Stimulated activated effector memory CD8-positive, alpha-beta T cell treated with anti-CD3 and anti-CD28 coated beads, Interleukin-12 subunit alpha, Interleukin-12 subunit beta, amount 100 ng/mL, for 72 hours (primary cell): ENCODE measurements at regions not wholly inside any gene's neighbourhood (a gene's known extent, or its start where the extent isn't known, plus 50 kb on each side); places are given as distances from the start of the nearest gene placed in this dataset.

Experiments
- ATAC-seq: fragments of 150-1000 bp; cut with Tn5 transposase; 2 replicates; pipeline ENCODE4 v1.10.0; 2021
- DNase-seq, 2 donors: peaks; one replicate each; pipeline ENCODE4 v3.0.0; 2021 to 2022; ENCODE audit warnings: low spot score in 2 of 2
- H3K27ac Mint-ChIP-seq: one replicate; pipeline ENCODE4 v1.8.0; 2022; ENCODE audit warnings: mild to moderate bottlenecking, mixed read lengths
- H3K36me3 Mint-ChIP-seq: one replicate; pipeline ENCODE4 v1.8.0; 2022; ENCODE audit warnings: mild to moderate bottlenecking, mixed read lengths
- H3K4me1 Mint-ChIP-seq: one replicate; pipeline ENCODE4 v1.8.0; 2022; ENCODE audit warnings: mixed read lengths
- H3K4me3 Mint-ChIP-seq: one replicate; pipeline ENCODE4 v1.8.0; 2022; ENCODE audit warnings: mild to moderate bottlenecking, mixed read lengths
- H3K9me3 Mint-ChIP-seq: one replicate; pipeline ENCODE4 v1.8.0; 2022; ENCODE audit warnings: mixed read lengths

GRCh38 chr11:131207901-131208300, 162.5 kb upstream of the NTM start:
- Mint-ChIP-seq H3K4me1 (no peaks in the 10 kb centered on the region), H3K4me3 (no peak overlapping the region), H3K27ac (no peak overlapping the region), H3K36me3 (no peaks in the 10 kb centered on the region), H3K9me3 (peaks cover 10% of the 10 kb centered on the region)
- no peak for ATAC-seq
- DNase-seq: no peak

GRCh38 chr11:131217313-131218310, 152.8 kb upstream of the NTM start:
- DNase-seq (no peak), ATAC-seq (no peak)
- no peaks in the 10 kb centered on the region for H3K36me3 Mint-ChIP-seq
- no peaks in the 10 kb centered on the region for H3K4me1 Mint-ChIP-seq
- H3K4me3 Mint-ChIP-seq: no peak overlapping the region
- no peak overlapping the region for H3K27ac Mint-ChIP-seq
- peaks cover 11% of the 10 kb centered on the region for H3K9me3 Mint-ChIP-seq

GRCh38 chr11:131218542-131218941, 151.9 kb upstream of the NTM start:
- no peak for ATAC-seq
- Mint-ChIP-seq H3K36me3 (no peaks in the 10 kb centered on the region), H3K27ac (no peak overlapping the region)

DNA sequence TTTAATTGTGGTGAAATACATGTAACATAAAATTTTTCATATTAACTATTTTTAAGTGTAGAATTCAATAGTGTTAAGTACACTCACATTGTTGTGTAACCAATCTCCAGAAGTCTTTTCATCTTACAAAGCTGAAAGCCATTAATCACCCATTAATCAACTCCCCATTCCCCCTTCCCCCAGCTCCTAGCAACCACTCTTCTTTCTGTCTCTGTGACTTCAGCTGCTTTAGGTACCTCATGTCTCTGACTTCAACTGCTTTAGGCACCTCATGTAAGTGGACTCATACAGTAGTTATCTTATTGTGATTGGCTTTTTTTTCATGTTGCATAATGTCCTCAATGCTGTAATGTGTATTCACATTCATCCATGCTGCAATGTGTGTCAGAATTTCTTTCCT, 150.8 kb upstream of the NTM start:
- no peaks in the 10 kb centered on the region for H3K4me1 Mint-ChIP-seq
- H3K9me3 Mint-ChIP-seq: peaks cover 9% of the 10 kb centered on the region
- DNase-seq: no peak
- no peaks in the 10 kb centered on the region for H3K36me3 Mint-ChIP-seq
- no peak for ATAC-seq
- H3K4me3 Mint-ChIP-seq: no peak overlapping the region
- H3K27ac Mint-ChIP-seq: no peak overlapping the region

More at GRCh38 chr11:131218542-131218941, 151.9 kb upstream of the NTM start:
- no peak for DNase-seq
- no peaks in the 10 kb centered on the region for H3K4me1 Mint-ChIP-seq
- no peak overlapping the region for H3K4me3 Mint-ChIP-seq
- peaks cover 9% of the 10 kb centered on the region for H3K9me3 Mint-ChIP-seq

DNA sequence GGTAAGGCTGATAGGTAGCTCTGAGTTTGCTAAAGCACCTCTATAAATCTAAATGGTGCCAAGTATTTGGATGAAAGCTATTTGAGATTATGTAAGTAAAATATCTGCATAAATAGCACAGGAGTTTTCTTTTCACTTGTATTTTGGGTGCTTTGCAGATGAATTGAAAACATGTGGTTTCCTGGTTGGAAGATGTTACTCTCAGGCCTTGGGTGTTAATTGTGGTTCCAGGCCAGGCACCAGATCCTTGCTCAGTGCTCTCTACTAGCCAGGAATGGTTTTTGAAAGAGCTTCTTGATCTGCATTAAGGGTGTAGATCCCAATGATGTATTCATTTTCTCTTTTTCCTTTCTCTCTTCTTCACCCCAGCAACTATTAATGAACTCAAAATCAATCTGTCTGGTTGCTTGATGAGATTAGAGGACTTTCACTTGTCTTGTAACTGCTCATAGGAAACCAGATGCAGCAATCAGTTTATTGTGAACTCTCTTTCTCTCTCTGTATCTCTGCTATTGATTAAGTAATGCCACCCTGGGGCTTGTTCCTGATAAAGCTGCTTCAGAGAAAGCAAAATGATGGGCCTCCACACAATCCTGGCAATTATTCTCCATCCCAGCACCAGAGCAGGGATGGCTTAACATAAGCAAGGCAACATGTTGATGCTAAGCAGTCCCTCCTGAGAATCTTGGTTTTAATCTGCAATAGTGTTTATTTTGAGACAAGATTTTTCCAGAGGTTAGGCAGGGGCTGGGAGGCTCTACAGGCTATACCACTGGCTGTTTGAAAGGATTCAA, 147.0 kb upstream of the NTM start:
- no peaks in the 10 kb centered on the region for H3K36me3 Mint-ChIP-seq
- ATAC-seq (no peak), DNase-seq (no peak)
- H3K4me3 Mint-ChIP-seq: no peak overlapping the region
- no peaks in the 10 kb centered on the region for H3K4me1 Mint-ChIP-seq
- H3K27ac Mint-ChIP-seq: no peak overlapping the region
- H3K9me3 Mint-ChIP-seq: peaks cover 12% of the 10 kb centered on the region

DNA sequence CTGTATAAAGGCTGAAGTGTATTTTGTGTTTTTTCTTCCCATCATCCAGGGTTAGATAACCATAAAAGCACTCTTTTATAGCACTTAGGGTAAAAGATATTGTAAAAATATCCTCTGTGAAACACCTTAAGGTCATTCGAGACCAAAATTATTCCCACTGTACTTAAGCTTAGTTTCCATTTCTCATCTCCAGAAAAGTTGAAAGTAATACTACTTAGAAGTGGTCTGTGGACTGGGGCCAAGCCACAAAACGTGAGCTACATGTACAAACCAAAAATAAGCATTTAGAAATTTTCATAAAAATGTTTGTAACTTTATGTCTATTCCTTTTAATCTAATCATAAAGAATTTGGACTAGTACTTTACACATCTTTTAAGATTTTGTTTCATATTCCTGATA, 142.0 kb upstream of the NTM start:
- Mint-ChIP-seq H3K36me3 (no peaks in the 10 kb centered on the region), H3K9me3 (peaks cover 6% of the 10 kb centered on the region), H3K27ac (no peak overlapping the region), H3K4me3 (no peak overlapping the region), H3K4me1 (no peaks in the 10 kb centered on the region)
- DNase-seq (no peak), ATAC-seq (no peak)

DNA sequence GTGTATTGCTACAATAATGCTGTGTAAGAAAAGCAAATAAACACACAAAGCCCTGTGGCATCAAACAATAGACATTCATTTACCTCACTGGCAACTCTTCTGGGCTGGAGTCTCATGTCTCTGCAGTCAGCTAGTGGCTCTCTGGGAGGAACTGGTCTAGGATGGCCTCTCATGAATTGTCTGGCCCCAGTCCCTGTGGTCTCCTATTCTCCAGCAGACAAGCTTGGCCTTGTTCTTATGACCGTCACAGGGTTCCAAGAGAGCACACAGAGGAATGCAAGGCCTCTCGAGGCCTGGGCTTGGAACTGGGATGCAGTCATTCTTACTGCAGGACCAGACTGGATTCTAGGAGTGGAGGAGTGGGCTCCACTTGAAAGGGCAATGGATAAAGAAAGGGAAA, 141.2 kb upstream of the NTM start:
- no peak overlapping the region for H3K27ac Mint-ChIP-seq
- no peak for ATAC-seq
- no peaks in the 10 kb centered on the region for H3K4me1 Mint-ChIP-seq
- no peak overlapping the region for H3K4me3 Mint-ChIP-seq
- H3K9me3 Mint-ChIP-seq: peaks cover 6% of the 10 kb centered on the region
- H3K36me3 Mint-ChIP-seq: no peaks in the 10 kb centered on the region
- no peak for DNase-seq

DNA sequence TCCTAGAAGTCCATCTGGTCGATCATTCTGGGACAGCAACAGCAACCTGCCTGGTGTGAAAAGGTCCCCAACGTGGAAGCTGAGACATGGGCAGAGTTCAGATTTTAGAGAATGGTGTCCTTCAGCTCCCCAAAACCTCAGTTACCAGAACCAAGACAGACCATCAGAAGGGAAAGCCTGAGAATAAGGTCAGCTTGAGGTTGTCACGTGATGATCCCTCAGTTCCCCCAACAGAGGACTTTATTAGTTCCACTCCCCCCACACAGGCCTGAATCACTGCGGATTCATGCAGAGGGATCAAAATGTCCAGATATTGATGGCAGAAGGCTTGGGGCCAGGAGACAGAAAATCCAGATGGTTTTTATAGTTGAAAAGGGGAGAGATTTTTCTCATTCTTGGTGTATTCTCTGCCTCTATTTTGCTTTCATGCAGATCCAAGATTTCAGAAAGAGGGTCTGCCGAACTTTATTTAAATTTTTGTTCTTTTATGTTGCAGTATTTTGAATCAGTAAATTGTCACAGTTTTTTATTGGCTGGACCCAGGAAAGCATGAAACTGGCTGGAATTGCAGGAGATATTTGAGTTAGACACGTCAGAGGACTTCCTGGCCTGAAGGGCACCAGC, 139.0 kb upstream of the NTM start:
- ATAC-seq (no peak), DNase-seq (no peak)
- Mint-ChIP-seq H3K36me3 (no peaks in the 10 kb centered on the region), H3K4me1 (no peaks in the 10 kb centered on the region), H3K9me3 (peaks cover 3% of the 10 kb centered on the region), H3K4me3 (no peak overlapping the region), H3K27ac (no peak overlapping the region)

DNA sequence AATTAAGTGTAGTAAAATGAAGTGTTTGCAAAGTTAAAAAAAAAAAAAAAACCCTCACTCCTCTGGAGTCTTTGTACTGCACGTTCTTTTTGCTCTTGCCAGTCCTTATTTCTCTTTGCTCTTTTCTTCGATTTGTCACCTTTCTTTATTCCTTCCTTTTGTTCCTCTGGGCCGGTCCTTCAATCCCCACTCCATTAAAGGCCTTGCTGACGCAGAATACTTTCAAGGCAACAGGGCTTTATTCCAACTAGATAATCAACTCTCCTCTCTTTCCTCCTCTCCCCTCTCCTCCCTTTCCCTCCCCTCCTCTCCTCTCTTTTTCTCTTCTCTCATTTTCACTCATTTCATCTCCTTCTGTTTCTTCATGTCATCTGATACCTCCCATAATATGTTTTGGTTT, 138.2 kb upstream of the NTM start:
- DNase-seq (no peak), ATAC-seq (no peak)
- Mint-ChIP-seq H3K4me1 (no peaks in the 10 kb centered on the region), H3K36me3 (no peaks in the 10 kb centered on the region), H3K9me3 (peaks cover 3% of the 10 kb centered on the region), H3K4me3 (no peak overlapping the region), H3K27ac (no peak overlapping the region)

DNA sequence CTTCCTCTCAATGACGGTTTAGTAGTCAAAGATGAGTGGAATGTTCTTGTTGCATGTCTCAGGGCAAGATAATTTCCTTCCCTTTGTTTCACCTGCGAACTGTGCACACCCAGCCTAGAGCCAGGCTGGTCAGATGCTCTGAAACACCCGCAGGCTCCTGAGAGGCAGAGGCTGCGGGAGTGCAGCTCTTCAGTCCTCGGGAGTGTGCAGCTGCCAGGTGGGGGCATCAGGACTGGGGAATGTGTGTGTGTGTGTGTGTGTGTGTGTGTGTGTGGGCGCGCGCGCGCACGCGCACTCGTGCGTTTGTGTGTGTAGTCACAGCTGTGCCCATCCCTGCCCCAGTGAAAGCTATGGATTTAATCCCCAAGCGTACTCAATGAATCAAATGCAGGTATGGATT, 136.2 kb upstream of the NTM start:
- DNase-seq (no peak), ATAC-seq (no peak)
- peaks cover 2% of the 10 kb centered on the region for H3K9me3 Mint-ChIP-seq
- no peak overlapping the region for H3K27ac Mint-ChIP-seq
- no peaks in the 10 kb centered on the region for H3K4me1 Mint-ChIP-seq
- H3K4me3 Mint-ChIP-seq: no peak overlapping the region
- H3K36me3 Mint-ChIP-seq: no peaks in the 10 kb centered on the region

DNA sequence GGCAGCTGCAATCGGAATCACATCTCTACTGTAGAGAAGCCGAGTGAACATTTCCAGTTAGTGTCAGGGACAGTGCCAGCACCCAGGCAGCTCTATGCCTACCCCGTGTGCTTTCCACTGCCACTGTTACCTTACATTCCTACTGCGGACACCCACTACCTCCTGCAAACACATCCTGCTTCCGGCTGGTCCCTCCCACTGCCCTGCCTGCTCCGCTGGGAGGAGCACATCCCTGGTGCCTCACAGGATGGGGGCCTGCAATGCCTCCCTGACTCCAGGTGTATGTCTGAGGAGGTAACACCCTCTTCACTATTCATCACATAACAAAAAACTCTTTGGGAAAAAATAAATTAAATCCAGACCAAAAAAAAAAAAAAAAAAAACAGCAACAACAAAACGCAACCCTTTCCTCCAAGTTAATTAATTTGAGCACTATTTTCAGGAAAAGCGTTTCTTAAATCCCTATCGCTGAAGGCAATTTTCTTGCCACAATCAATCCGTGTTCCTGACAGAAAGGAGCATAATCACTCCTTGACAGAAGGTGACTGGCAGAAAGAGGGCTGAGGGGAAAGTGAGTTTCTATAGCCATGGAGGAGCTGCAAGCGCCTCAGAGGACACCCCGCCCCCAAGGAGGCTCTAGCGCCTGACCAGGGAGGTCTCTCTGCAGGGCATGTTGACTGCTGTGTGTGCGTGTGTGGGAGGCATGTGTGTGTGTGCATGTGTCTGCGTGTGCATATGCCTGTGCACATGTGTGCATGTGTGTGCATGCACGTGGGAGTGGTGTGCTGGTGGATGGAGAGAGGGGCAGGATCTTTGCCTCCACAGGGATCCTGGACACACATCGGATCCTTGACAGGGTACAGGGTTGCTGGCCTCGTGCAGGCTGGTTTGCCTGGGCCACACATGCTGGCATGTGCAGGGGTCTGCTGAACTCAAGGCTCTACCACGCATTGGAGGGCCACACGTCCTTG, 134.8 kb upstream of the NTM start:
- no peaks in the 10 kb centered on the region for H3K4me1 Mint-ChIP-seq
- H3K9me3 Mint-ChIP-seq: peaks cover 5% of the 10 kb centered on the region
- H3K27ac Mint-ChIP-seq: no peak overlapping the region
- H3K4me3 Mint-ChIP-seq: no peak overlapping the region
- no peak for ATAC-seq
- no peaks in the 10 kb centered on the region for H3K36me3 Mint-ChIP-seq
- DNase-seq: no peak

GRCh38 chr11:131240421-131240820, 130.0 kb upstream of the NTM start:
- no peaks in the 10 kb centered on the region for H3K36me3 Mint-ChIP-seq
- H3K9me3 Mint-ChIP-seq: peaks cover 5% of the 10 kb centered on the region
- H3K4me3 Mint-ChIP-seq: no peak overlapping the region
- ATAC-seq: no peak
- no peaks in the 10 kb centered on the region for H3K4me1 Mint-ChIP-seq
- no peak overlapping the region for H3K27ac Mint-ChIP-seq
- no peak for DNase-seq

GRCh38 chr11:131242476-131243000, 127.9 kb upstream of the NTM start:
- Mint-ChIP-seq H3K4me3 (no peak overlapping the region), H3K36me3 (no peaks in the 10 kb centered on the region), H3K9me3 (peaks cover 8% of the 10 kb centered on the region), H3K27ac (no peak overlapping the region), H3K4me1 (no peaks in the 10 kb centered on the region)
- ATAC-seq (no peak), DNase-seq (no peak)

GRCh38 chr11:131246156-131246555, 124.3 kb upstream of the NTM start:
- H3K4me3 Mint-ChIP-seq: no peak overlapping the region
- no peaks in the 10 kb centered on the region for H3K4me1 Mint-ChIP-seq
- ATAC-seq (no peak), DNase-seq (no peak)
- H3K36me3 Mint-ChIP-seq: no peaks in the 10 kb centered on the region
- no peak overlapping the region for H3K27ac Mint-ChIP-seq
- peaks cover 3% of the 10 kb centered on the region for H3K9me3 Mint-ChIP-seq
